ENCODE measurements at regions not wholly inside any gene's neighbourhood (a gene's known extent, or its start where the extent isn't known, plus 50 kb on each side); places are given as distances from the start of the nearest gene placed in this dataset.

GRCh38 chr6:33956206-33956605, 152.4 kb upstream of the MLN start:
- Histone ChIP-seq H3K36me3 (no peaks in the 10 kb centered on the region), H3K9me3 (no peaks in the 10 kb centered on the region), H3K27ac (no peak overlapping the region), H3K4me1 (no peaks in the 10 kb centered on the region), H3K27me3 (peaks cover 0 to 38% of the 10 kb centered on the region in 2 donors), H3K4me3 (no peak overlapping the region)
- DNase-seq = no peak
- TF ChIP-seq CTCF (IDR thresholded peaks at IDR 0.05) = no peak
- intact Hi-C loops (cut with DNase I; ENCODE audit: low total_unique reads) = no loop called here

- Histone ChIP-seq H3K27me3 (peaks cover 0 to 40% of the 10 kb centered on the region in 2 donors), H3K9me3 (no peaks in the 10 kb centered on the region), H3K36me3 (no peaks in the 10 kb centered on the region), H3K4me3 (no peak overlapping the region), H3K4me1 (no peaks in the 10 kb centered on the region), H3K27ac (no peak overlapping the region)
- no peak for DNase-seq
- intact Hi-C loops (cut with DNase I; ENCODE audit: low total_unique reads) = no loop called here
- TF ChIP-seq CTCF (IDR thresholded peaks at IDR 0.05) = no peak
These were observed 151.8 kb upstream of the MLN start for GRCh38 chr6:33955566-33955965.

- no peak for TF ChIP-seq CTCF (IDR thresholded peaks at IDR 0.05)
- Histone ChIP-seq H3K36me3 (no peaks in the 10 kb centered on the region), H3K27me3 (peaks cover 0 to 38% of the 10 kb centered on the region in 2 donors), H3K27ac (no peak overlapping the region), H3K4me1 (no peaks in the 10 kb centered on the region), H3K4me3 (no peak overlapping the region), H3K9me3 (no peaks in the 10 kb centered on the region)
- no peak for DNase-seq
- intact Hi-C loops (cut with DNase I; ENCODE audit: low total_unique reads) = no loop called here
These were observed 150.7 kb upstream of the MLN start for GRCh38 chr6:33954453-33954852.

GRCh38 chr6:33953171-33953570, 149.4 kb upstream of the MLN start:
- Histone ChIP-seq H3K4me1 (no peaks in the 10 kb centered on the region), H3K4me3 (no peak overlapping the region), H3K36me3 (no peaks in the 10 kb centered on the region), H3K9me3 (no peaks in the 10 kb centered on the region), H3K27me3 (peaks cover 0 to 28% of the 10 kb centered on the region in 2 donors), H3K27ac (no peak overlapping the region)
- intact Hi-C loops (cut with DNase I; ENCODE audit: low total_unique reads) = no loop called here
- DNase-seq = no peak
- no peak for TF ChIP-seq CTCF (IDR thresholded peaks at IDR 0.05)

- peak in 1 of 2 donors; percentile 24 for DNase-seq
- Histone ChIP-seq H3K27me3 (peaks cover 0 to 26% of the 10 kb centered on the region in 2 donors), H3K36me3 (no peaks in the 10 kb centered on the region), H3K4me3 (no peak overlapping the region), H3K4me1 (no peaks in the 10 kb centered on the region), H3K9me3 (no peaks in the 10 kb centered on the region), H3K27ac (no peak overlapping the region)
- intact Hi-C loops (cut with DNase I; ENCODE audit: low total_unique reads) = no loop called here
- TF ChIP-seq CTCF (IDR thresholded peaks at IDR 0.05) = no peak
These were observed 148.2 kb upstream of the MLN start for GRCh38 chr6:33952016-33952415.
